OCI-LY3 (cell line): ENCODE measurements at regions not wholly inside any gene's neighbourhood (a gene's known extent, or its start where the extent isn't known, plus 50 kb on each side); places are given as distances from the start of the nearest gene placed in this dataset.

ENCODE experiments used
- H2AFZ ChIP-seq: fragments of 200-600, 300-600 bp; shearing (Covaris generic); 2 replicates; pipeline ENCODE4 v1.6.0; 2014; ENCODE audit warnings: antibody characterized with exemption, low read depth, low read length
- H3K27ac ChIP-seq: fragments of 200-600, 300-600 bp; sonication (generic); 2 replicates; pipeline ENCODE4 v1.5.1; 2014; ENCODE audit warnings: mild to moderate bottlenecking, low read length, moderate library complexity, mixed read lengths
- H3K27me3 ChIP-seq: fragments of 200-600, 300-600 bp; sonication (generic); 2 replicates; pipeline ENCODE4 v1.6.1; 2014; ENCODE audit warnings: low read depth, low read length, mixed read lengths
- H3K36me3 ChIP-seq: fragments of 200-600, 300-600 bp; sonication (generic); replicated peaks from 2 replicates; pipeline ENCODE3; 2014; ENCODE audit warnings: low read depth, low read length, mixed read lengths
- H3K4me1 ChIP-seq: fragments of 300-600, 200-600 bp; sonication (generic); 2 replicates; pipeline ENCODE4 v1.6.1; 2014; ENCODE audit warnings: low read length, mixed read lengths
- H3K4me2 ChIP-seq: fragments of 200-600, 300-600 bp; sonication (generic); 2 replicates; pipeline ENCODE4 v1.6.1; 2014; ENCODE audit warnings: low read length, mixed read lengths
- H3K4me3 ChIP-seq: fragments of 300-600, 200-600 bp; sonication (generic); 2 replicates; pipeline ENCODE4 v1.5.1; 2014; ENCODE audit warnings: antibody characterized with exemption, mild to moderate bottlenecking, low read length, moderate library complexity
- H3K79me2 ChIP-seq: fragments of 300-600, 200-600 bp; shearing (Covaris generic); 2 replicates; pipeline ENCODE4 v1.6.1; 2014; ENCODE audit warnings: mild to moderate bottlenecking, low read length, mixed read lengths
- H3K9ac ChIP-seq: fragments of 300-600, 200-600 bp; shearing (Covaris generic); 2 replicates; pipeline ENCODE4 v1.6.0; 2014; ENCODE audit warnings: mild to moderate bottlenecking, low read length, moderate library complexity
- H3K9me3 ChIP-seq: fragments of 200-600, 300-600 bp; shearing (Covaris generic); 2 replicates; pipeline ENCODE4 v1.6.1; 2014; ENCODE audit warnings: low read length, mixed read lengths; ENCODE audit not compliant: insufficient read depth
- H4K20me1 ChIP-seq: fragments of 200-600, 300-600 bp; sonication (generic); 2 replicates; pipeline ENCODE4 v1.6.1; 2016; ENCODE audit warnings: low read length, mixed read lengths; ENCODE audit not compliant: insufficient read depth
- CTCF ChIP-seq: fragments of 200-600, 300-600 bp; sonication (generic); IDR thresholded peaks from 2 replicates; pipeline ENCODE4 v1.5.1; 2014; ENCODE audit warnings: antibody characterized with exemption, low read length, low read depth
- EZH2phosphoT487 ChIP-seq: fragments of 200-600 bp; shearing (Covaris generic); IDR thresholded peaks from 2 replicates; pipeline ENCODE4 v1.6.1; 2018; ENCODE audit warnings: antibody characterized with exemption, mixed run types, low read depth

DNA sequence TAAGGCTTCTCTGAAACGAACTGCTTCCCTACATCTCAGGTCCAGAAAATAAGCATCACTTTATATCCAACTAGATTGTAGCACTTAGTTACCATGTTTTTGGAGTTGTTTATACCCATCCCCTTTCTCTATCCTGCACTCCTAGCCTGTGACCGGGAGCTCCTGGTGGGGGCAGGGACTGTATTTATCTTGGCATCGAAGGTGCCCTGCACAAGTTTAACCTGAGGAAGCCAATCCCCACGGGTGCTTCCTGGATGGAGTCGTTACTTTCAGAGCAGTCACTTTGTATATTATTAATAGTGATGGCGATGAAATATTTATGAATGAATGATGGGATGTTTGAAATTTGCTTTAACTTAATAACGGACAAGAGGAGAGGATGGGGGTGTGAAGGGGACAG is 73.9 kb downstream of the KLHDC7A start:
- Histone ChIP-seq H3K27me3 (no peaks in the 10 kb centered on the region; the same call in 1 of the 2 replicates), H3K4me2 (no peak overlapping the region), H3K9ac (no peak overlapping the region), H3K36me3 (no peaks in the 10 kb centered on the region), H4K20me1 (no peaks in the 10 kb centered on the region), H3K9me3 (no peaks in the 10 kb centered on the region), H3K27ac (no peak overlapping the region), H2AFZ (no peak overlapping the region), H3K4me1 (no peaks in the 10 kb centered on the region), H3K79me2 (no peaks in the 10 kb centered on the region), H3K4me3 (no peak overlapping the region)
- no peak for TF ChIP-seq EZH2phosphoT487
- no peak for TF ChIP-seq CTCF

DNA sequence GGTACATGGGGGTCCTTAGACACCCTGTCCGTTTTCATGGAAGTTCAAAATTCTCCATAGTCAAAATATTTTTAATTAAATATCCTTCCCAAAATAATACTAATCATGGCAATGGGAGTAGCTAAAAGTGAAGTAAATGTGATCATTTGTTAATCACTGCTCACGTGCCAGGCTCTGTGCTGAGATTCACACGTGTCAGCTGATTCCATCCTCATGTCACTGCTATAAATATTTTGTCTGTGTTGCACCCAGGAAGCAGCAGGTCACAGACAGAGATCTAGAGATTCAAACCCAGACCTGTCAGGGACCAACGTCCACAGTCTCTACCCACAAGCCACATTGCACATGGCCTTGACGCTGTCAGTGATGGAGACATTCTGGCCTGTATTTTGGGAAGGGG is 74.3 kb downstream of the KLHDC7A start:
- Histone ChIP-seq H3K4me1 (no peaks in the 10 kb centered on the region), H2AFZ (no peak overlapping the region), H3K36me3 (no peaks in the 10 kb centered on the region), H3K9ac (no peak overlapping the region), H3K4me2 (no peak overlapping the region), H3K9me3 (no peaks in the 10 kb centered on the region), H3K27ac (no peak overlapping the region), H4K20me1 (no peaks in the 10 kb centered on the region), H3K27me3 (no peaks in the 10 kb centered on the region; the same call in 1 of the 2 replicates), H3K4me3 (no peak overlapping the region), H3K79me2 (no peaks in the 10 kb centered on the region)
- TF ChIP-seq CTCF (no peak), EZH2phosphoT487 (no peak)

DNA sequence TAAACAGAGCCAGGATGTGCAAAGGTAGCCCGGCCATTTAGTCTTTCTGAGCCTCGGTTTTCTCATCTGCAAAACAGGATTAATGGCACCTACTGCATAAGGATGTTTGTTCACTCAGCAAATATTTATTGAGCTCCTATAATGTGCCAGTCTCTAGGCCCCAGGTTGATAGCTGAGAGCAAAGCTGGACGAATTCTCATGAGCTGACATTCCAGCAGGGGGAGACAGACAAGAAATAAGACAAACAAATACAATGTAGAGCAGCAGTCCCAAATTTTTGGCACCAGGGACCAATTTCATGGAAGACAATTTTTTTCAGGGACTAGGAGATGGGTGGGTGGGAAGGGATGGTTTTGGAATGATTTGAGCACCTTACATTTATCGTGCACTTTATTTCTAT is 74.3 kb upstream of the PAX7 start:
- no peaks in the 10 kb centered on the region; the same call in 1 of the 2 replicates for H3K27me3 ChIP-seq
- TF ChIP-seq EZH2phosphoT487 (no peak), CTCF (peak; percentile 35; the same call in 1 of the 2 replicates)

GRCh38 chr1:18557621-18558465 is 72.8 kb upstream of the PAX7 start:
- no peaks in the 10 kb centered on the region for H3K36me3 ChIP-seq
- H3K27me3 ChIP-seq: no peaks in the 10 kb centered on the region; the same call in 1 of the 2 replicates
- H3K4me2 ChIP-seq: no peak overlapping the region
- no peaks in the 10 kb centered on the region for H3K4me1 ChIP-seq
- H3K79me2 ChIP-seq: no peaks in the 10 kb centered on the region
- no peak overlapping the region for H3K9ac ChIP-seq
- no peaks in the 10 kb centered on the region for H3K9me3 ChIP-seq
- no peak for TF ChIP-seq CTCF
- no peak for TF ChIP-seq EZH2phosphoT487
- H3K4me3 ChIP-seq: no peak overlapping the region
- H4K20me1 ChIP-seq: no peaks in the 10 kb centered on the region
- no peak overlapping the region for H2AFZ ChIP-seq
- no peak overlapping the region for H3K27ac ChIP-seq

More for the DNA sequence above, 74.3 kb upstream of the PAX7 start:
- Histone ChIP-seq H3K79me2 (no peaks in the 10 kb centered on the region), H3K4me2 (no peak overlapping the region), H3K4me1 (no peaks in the 10 kb centered on the region), H3K27ac (no peak overlapping the region), H3K36me3 (no peaks in the 10 kb centered on the region), H3K9me3 (no peaks in the 10 kb centered on the region), H3K4me3 (no peak overlapping the region), H3K9ac (no peak overlapping the region), H2AFZ (no peak overlapping the region), H4K20me1 (no peaks in the 10 kb centered on the region)
